ENCODE measurements at regions not wholly inside any gene's neighbourhood (a gene's known extent, or its start where the extent isn't known, plus 50 kb on each side); places are given as distances from the start of the nearest gene placed in this dataset.

DNA sequence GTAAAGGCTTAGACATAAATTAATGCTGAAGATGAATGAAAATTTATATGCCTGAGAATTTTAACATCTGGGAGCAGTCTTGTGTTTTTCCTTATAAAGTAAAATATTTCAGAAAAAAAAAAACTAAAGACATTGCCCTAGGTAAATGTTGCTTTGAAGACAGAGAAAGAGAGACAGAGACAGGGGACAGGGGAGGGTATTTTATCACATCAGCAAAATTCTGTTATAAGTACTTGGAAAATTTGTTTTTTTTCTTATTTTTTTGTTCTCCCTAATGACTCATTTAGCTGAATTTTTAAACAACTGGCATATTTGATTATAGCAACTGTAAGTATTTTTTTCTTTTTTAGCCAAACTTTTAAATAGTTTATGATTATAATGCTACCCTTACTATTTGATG, 1540.6 kb upstream of the GBE1 start:
- DNase-seq (ENCODE audit: low spot score): no peak

DNA sequence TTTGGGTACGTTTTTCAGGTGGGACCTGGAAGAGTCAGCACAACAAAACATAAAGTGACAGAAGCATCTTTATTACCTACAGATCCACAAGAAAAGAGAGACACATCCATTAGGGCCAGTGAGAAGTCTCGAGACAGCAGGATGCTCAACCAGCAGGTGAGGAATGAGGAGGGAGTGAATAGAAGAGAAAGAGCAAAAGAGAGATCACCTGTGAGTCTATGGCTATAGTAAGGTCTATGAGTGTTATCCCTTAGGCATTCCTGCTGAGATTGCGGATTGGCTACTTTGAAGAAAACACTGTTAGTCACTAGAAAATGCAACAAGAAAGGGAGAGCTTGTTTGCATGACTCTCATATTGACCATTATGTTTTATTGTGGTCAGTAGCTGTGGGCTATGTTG, 1556.2 kb upstream of the GBE1 start:
- DNase-seq (ENCODE audit: low spot score): no peak

DNA sequence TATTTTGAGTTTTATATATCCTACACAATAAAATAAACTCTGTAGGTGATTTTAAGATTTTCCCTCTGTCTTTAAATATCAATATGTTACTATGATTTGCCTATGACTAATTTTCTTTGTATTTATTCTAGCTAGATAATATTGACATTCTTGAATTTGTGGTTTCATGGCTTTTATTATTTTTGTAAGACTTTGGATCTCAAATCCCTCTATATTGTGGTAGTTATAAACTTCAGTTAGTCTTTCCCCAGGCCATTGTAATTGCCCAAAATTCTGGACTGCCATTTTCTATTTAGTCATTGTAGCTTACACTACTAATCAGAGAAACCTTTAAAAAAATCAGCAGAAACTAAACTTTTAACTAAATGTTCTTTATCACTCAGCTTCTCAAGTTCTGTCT, 1559.3 kb upstream of the GBE1 start:
- no peak for DNase-seq (ENCODE audit: low spot score)

DNA sequence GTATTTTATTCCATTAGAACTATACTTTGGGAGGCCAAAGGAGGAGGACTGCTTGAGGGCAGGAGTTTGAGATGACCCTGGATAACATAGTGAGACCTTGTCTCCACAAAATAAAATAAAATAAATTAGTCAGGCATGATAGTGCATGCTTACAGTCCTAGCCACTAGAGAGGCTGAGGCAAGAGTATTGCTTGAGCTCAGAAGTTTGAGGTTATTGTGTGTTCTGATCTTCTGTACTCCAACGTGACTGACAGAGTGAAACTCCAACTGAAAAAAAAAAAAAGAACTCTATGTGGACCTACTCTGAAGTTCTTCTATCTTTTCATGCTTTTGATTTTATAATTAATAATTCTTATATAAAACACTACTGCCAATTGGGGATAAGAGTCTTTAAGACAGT, 1560.0 kb upstream of the GBE1 start:
- no peak for DNase-seq (ENCODE audit: low spot score)

DNA sequence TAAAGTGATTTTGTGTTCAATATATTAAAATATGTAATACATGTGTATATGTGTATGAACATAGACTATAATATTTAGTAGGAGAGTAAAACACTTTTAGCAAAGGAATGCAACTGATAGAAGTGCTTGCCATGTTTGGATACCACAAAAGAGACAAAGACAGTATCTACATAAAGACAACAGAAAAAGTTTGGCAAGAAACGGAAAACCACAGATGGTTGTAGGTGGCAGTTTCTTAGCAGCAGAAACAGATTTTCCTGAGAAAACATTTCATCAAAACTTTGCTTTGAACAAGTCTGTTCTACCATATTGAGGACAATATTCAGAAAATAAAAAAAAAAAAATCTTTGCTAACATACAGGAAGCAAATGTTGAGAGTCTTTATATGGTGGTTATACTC, 1560.4 kb upstream of the GBE1 start:
- DNase-seq (ENCODE audit: low spot score): peak; percentile 18

DNA sequence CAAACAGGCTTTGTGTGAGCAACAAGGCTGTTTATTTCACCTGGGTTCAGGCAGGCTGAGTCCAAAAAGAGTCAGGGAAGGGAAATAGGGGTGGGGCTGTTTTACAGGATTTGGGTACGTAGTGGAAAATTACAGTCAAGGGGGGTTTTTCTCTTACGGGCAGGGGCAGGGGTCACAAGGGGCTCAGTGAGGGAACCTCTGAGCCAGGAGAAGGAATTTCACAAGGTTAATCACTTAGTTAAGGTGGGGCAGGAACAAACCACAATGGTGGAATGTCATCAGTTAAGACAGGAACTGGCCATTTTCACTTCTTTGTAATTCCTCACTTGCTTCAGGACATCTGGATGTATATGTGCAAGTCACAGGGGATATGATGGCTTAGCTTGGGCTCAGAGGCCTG, 1592.8 kb upstream of the GBE1 start:
- DNase-seq (ENCODE audit: low spot score): no peak

DNA sequence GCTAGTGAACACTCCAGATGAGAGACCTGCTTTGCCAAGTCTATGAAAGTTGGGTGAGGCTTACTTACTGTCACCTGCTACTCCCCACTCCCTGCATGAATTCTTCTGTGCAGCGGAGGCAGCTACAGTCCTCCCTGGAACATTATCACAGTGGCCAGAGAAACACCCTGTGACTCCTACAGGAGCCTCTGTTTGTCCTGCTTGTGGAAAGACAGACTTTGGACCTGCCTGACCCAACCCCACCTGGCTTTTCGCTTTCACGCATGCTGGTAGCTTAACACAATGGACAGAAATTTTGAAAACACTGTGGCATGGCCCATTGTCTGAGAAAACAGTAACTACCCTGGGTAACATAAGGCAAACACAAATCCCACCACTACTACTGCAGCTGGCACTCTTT, 1565.5 kb upstream of the CADM2 start:
- DNase-seq (ENCODE audit: low spot score): no peak

DNA sequence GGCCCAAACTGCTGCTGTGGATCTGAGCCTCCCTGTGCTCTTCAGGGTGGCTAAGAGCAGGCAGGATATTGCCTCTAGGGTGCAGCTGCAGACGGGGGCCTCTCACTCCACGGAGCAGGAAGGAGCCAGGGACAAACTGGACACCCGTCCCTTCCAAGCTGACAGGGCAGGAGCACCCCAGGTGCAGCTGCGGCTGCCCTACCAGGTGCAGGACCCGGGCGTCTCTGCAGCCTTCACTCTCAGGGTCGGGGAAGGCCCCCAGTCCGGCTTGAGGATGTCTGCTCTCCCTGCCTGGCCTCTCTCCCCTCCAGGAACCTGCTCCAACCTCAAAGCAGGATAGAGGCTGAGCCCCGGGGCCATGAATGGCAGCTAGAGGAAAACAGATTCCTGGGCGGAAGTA, 1554.9 kb upstream of the CADM2 start:
- DNase-seq (ENCODE audit: low spot score): no peak

DNA sequence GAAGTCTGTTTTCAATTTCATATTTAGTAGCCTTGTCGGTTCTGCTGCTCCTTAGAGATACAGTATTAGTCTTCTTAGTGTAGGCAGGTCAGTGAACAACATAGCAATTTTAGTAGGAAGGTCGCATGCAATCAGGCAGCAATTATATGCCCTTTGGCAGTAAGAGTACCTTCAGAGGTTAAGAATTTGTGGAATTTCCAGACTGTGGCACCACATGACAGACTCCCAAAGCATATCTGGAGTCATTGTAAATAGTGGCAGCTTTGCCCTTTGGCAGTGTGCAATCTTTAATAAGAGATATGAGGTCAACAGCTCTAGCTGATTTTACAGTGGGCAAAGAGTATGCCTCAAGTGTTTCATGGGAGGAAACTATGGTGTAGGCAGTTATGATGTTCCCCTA, 1532.5 kb upstream of the CADM2 start:
- DNase-seq (ENCODE audit: low spot score): no peak

DNA sequence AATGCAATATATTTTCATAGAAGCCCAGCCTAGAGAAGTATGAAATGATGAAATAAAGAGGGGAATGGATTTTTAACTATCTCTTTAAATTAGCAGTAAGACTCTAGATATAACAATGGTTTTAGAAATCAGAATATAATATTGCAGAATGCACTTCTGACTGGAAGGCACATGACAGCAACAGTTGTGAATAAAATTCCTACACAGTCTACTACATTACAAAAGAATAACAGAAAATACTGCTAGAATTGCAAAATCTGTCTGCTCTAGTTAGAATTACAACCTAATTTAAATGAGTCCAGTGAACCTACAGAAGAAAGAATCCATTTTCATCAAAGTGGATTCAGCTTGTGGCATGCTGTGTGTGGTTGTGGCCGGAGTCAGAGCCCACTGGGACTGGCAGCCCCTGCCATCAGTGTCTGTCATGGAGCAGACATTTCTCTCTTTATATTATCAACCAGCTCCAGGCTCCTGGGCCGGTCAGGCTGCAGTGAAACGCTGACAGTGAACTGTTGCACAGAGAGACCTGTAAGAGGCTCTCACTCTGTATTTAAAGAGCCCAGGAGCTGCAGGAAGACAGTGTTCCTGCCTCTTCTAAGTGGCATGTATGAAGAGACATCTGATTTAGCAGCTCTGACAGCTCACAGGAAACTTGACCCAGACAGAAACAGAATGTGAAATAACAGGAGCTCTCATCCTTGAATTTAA, 1523.8 kb upstream of the CADM2 start:
- no peak for DNase-seq (ENCODE audit: low spot score)

DNA sequence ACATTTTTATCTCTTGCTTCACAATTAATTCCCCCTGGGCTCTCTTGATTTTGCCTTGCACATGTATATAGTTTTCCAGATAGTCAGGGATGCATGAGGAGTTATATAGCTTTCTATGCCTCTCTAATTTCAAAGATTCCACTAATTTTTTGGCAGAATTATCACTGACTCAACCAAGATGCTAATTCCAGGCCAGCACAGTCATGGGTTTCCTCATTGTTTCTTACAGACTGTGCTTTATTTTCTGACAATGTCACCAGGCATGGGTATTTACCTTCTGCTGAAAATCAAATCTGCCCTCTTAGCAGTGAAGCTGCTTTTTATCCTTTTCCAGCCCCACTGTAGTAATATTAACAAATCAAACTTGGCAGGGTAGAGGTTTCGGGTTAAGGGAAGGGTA, 1520.6 kb upstream of the CADM2 start:
- DNase-seq (ENCODE audit: low spot score): no peak

DNA sequence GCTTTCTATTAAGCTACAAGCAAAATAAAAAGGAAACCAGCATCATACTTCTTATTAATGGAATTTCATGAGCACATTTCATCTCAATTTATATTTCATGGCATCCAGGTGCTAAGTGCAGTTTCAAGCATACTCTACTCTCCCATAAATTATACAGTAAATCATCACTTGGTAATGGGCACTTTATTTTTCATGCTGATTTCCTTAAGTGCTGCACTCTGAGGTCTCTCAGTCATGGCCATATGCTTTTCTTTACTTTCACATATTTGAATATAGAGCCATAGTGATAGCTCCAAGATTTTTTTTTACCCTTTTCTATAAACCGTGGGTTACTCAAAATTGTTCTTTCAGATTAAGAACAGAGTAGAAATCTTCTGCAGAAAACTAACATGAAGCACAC, 1505.7 kb upstream of the CADM2 start:
- no peak for DNase-seq (ENCODE audit: low spot score)

DNA sequence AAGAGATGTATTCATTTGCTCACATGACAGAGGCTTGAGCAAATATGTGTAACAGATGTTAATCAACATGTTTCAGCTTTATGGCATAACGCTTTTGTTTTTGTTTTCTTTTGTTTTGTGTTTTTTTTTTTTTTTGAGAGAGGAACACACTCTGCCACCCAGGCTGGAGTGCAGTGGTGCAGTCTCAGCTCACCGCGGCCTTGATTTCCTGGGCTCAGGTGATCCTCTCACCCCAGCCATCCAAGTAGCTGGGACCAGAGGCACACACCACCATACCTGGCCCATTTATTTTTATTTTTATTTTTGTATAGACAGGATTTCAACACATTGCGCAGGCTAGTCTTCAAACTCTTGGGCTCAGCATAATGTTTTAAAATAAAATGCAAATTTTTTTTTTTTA, 1504.4 kb upstream of the CADM2 start:
- no peak for DNase-seq (ENCODE audit: low spot score)

DNA sequence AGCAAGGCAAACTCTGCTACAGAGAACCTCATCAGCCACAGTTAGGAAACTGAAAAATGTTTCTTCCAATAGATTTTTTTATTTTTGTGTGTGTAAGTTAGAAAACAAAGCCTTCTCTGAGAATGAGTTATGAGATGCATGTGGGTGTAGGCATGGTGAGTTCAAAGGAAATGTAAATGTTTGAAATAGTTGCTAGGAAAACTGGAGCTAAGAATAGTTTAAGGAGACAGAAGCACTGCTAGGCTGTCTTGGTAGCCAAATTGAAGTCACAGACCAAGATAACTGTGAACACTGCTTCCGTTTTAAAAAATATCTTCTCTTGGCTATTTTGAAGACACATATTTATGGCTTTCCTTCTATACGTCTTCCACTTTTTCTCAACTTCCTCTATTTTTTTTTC, 1501.2 kb upstream of the CADM2 start:
- no peak for DNase-seq (ENCODE audit: low spot score)

DNA sequence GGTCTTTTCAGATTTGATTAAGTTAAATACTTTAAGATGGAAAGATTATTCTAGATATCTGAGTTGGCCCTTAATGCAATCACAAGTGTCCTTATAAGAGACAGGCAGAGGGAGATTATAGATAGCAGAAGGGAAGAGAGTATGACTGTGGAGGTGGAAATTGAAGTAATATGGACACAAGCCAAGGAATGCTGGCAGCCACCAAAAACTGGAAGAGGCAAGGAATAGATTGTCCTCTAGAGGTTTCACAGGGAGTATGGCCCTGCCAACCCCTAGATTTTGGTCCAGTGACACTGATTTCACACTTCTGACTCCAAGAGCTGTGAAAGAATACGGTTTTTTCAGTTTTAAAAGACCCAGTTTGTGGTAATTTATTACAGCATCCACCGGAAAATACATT, 1498.7 kb upstream of the CADM2 start:
- DNase-seq (ENCODE audit: low spot score): no peak

DNA sequence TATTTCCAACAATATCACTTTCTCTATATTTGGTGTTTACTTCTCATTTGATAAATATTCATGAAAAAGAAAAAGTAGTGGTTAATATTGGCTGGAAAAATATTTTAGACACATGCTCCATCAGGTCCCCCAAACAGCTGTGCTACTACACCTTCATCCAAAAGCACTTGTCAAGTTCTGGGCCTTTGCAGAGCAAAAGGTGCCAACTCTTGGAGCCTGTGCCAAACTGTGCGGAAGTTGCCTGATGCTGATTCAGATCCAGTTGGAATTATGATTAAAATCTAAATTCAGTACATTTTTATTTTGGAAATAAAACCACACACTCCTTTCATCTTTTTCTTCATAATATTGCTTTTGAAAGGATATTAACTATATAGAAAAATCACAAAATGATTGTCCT, 1497.4 kb upstream of the CADM2 start:
- DNase-seq (ENCODE audit: low spot score): no peak

DNA sequence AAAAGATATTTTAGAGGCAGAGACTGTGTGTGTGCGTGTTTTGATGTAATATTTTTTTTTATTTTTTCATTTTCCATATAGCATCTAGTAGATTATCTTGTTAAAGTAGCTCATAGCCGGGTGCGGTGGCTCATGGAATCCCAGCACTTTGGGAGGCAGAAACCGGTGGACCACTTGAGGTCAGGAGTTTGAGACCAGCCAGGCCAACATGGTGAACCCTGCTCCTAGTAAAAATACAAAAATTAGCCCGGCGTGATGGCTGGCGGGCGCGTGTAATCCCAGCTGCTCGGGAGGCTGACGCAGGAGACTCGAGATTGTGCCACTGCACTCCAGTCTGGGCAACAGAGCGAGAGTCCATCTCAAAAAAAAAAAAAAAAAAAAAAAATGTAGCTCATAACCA, 1481.2 kb upstream of the CADM2 start:
- DNase-seq (ENCODE audit: low spot score): no peak

DNA sequence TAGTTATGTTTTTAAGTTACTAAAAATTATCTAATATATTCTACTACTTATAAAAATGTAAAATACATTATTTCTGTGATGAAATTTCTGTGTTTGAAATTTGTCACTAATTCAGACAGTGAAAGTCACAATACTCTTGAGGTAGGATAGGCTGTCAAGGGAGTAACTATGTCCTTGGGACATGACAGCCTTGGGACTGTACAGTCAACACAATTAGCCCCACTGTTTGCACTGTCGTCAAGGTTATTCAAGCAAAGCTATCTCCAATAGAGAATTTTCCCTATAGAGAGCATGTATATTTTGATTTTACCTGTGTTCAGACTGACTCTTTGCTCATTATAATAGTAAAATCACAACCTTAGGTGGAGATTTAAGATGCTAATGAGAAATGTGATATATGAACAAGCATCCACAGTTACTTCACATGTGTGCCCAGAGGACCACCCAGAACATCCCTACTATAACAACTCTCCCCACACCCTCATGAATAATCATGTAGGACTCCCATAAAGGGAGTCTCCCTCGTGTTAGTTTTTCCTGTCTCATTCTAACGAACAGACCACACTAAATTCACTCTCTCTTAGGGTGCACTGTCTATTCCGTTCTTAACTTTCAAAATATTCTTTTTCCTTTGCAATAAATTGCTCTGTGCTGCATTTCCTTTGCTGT, 1476.3 kb upstream of the CADM2 start:
- no peak for DNase-seq (ENCODE audit: low spot score)

DNA sequence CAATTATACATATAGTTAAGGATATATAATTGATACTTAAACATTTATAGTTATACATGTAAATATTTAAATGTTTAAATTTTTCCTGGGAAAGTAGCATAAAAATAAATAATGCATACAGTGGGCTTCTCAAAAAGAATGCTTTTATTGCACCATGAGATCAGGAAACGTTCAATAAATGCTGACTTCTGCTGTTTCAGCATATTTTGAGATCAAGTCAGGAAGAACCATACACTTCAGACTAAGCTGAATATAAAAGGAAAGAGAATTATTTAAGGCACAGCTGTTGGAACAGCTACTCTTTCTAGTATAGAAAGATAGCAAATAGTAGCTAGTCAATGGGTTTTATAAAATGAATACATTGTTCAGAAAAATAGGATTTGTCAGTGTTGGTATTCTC, 1462.3 kb upstream of the CADM2 start:
- no peak for DNase-seq (ENCODE audit: low spot score)

DNA sequence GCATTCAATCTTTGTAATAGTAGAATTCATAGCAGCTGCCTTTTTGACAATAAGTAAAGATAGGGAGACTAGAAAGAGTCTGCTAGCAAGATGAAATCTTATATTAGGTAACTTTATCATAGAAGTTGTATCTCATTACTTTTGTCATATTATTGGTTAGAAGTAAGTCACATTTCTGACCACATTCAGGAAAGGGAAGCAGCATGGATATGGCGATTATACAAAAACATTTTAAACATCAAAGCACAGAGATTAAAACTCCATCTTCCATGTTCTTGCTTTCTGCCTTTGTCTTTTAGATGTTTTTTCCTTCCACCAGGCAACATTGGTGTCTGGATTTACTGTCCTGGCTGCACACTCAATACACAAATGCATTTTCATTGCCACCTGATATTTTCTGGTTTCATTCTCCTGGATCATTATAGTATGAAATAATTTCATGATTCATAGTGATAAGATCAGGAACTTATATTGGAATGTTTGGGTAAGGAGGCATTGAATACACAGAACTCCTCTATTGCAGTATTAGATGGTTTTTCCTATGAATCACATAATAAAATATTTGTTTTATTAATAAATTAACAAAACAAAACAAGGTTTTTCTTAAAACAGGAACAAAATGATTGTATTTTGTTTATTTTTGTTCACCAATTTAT, 1460.3 kb upstream of the CADM2 start:
- no peak for DNase-seq (ENCODE audit: low spot score)

DNA sequence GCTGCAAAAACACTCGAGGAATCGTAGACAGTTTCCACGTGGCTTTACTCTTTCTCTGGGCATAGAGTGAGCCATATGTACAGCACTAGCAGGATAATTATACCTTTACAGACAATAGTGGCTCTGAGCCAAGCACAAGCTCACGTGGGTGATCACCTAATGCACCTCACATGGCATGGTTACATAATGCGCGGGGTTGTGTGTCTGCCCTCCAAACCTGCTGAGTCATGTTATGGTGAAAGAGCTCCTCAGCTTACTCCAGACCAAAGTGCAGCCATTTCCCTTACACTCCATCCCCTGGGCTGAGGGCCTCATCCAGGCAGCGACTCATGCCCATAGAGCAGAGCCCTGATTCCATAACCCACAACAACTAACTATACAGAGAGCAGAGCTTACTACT, 1458.4 kb upstream of the CADM2 start:
- DNase-seq (ENCODE audit: low spot score): no peak

DNA sequence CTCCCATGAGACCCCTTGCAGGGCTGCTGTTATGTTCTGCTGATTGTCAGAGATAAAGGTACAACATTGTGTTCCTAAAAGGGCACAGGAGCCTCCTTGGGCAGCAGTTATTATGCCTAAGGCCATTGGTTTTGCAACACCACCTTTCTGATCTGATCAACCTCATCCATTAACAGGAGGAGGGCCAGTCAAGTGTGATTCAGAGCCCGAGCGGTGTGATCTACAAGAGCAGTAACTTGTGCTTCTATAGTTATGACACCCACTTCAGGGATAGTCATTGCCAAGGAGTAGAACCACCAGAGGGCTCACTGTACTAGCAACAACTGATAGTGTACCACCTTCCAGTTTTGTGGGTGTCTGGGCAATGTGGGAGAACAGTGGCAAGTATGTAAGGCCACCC, 1457.9 kb upstream of the CADM2 start:
- no peak for DNase-seq (ENCODE audit: low spot score)

DNA sequence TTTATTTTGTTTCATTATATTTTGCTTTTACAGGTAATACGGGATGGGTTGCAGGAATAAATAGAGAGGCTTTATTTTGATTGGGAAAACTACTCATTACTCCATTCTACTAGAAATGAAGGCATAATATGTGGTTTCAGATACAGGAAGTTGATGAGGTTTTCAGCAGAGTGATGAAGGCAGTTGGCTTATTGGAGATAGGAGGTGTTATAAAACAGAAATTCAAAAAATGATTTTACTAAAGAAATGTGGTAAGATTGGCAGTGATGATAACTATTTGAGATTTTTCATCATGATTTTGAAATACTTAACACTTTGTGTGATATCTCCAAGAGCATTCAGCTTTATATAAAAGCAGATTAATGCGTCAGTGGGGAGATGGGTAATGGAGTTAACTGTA, 1445.7 kb upstream of the CADM2 start:
- no peak for DNase-seq (ENCODE audit: low spot score)

DNA sequence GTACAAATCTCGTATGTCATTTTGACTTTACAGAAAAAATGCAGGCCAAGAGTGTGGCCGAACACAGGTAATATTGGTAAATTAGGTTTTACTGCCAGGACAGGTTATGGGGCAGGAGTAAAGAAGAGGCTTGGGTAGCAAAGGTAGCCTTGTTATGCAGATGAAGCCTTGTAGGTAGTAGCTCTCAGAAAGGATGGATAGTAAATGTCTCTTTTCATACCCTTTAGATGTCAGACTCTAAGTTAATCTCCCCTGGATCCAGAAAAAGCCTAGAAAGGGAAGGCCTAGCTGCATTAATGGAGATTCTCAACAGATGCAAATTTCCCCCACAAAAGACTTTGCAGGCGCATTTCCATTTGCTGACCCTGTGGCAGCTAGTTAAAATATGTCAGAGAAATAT, 1445.1 kb upstream of the CADM2 start:
- DNase-seq (ENCODE audit: low spot score): no peak

All from Ammon's horn (tissue), 1 donor.